GM13977 (cell line): ENCODE measurements at regions not wholly inside any gene's neighbourhood (a gene's known extent, or its start where the extent isn't known, plus 50 kb on each side); places are given as distances from the start of the nearest gene placed in this dataset.

Experiments
- DNase-seq: peaks from one replicate; pipeline ENCODE4 v3.0.0; 2012; ENCODE audit warnings: low spot score
- in situ Hi-C: fragments of 300-500 bp; cut with MboI; formaldehyde crosslinking; loops from one replicate; pipeline ENCODE4 v1.12.0; 2022; ENCODE audit warnings: low sequenced_read_pairs, low pct_unique_long_range_greater_than_20kb, mixed read lengths, inconsistent platforms; ENCODE audit not compliant: unreplicated experiment
- TF ChIP-seq, protein P1 (sequence below): IDR thresholded peaks from 2 replicates; pipeline ENCODE4 v1.5.1; 2012; ENCODE audit warnings: mild to moderate bottlenecking, control low read depth; ENCODE audit not compliant: insufficient read depth; ENCODE audit errors: extremely low read depth, missing control alignments

GRCh38 chr6:167408235-167408869 lies 83.5 kb downstream of the TTLL2 start:
- DNase-seq, result no peak
- in situ Hi-C loops, result no loop called here
- TF ChIP-seq, protein P1, sequence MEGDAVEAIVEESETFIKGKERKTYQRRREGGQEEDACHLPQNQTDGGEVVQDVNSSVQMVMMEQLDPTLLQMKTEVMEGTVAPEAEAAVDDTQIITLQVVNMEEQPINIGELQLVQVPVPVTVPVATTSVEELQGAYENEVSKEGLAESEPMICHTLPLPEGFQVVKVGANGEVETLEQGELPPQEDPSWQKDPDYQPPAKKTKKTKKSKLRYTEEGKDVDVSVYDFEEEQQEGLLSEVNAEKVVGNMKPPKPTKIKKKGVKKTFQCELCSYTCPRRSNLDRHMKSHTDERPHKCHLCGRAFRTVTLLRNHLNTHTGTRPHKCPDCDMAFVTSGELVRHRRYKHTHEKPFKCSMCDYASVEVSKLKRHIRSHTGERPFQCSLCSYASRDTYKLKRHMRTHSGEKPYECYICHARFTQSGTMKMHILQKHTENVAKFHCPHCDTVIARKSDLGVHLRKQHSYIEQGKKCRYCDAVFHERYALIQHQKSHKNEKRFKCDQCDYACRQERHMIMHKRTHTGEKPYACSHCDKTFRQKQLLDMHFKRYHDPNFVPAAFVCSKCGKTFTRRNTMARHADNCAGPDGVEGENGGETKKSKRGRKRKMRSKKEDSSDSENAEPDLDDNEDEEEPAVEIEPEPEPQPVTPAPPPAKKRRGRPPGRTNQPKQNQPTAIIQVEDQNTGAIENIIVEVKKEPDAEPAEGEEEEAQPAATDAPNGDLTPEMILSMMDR, result no peak

GRCh38 chr6:167409079-167409478 lies 84.2 kb downstream of the TTLL2 start:
- no peak for DNase-seq
- in situ Hi-C loops, result no loop called here
- TF ChIP-seq, protein P1, result no peak

GRCh38 chr6:167409694-167410093 lies 84.8 kb downstream of the TTLL2 start:
- in situ Hi-C loops, result no loop called here
- TF ChIP-seq, protein P1, result no peak
- no peak for DNase-seq

DNA sequence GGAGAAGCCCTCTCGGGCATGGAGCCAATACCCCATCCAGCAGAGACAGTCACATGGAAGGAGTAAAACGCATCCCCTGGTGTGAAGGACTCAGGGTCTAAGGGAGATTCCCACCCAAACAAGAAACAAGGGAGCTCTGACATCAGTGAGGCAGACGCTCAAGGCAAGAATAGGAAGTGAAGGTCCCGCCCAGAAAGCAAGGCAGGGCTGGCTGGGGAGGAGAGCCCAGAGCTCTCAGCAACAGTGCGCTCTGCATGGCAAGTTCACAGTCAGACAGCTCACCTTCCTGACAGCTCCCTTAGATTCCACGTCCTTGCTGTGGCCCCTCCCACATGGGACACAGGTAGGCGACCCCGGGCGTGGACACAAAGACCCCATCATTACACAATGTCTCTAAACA lies 85.6 kb downstream of the TTLL2 start:
- DNase-seq, result no peak
- TF ChIP-seq, protein P1, result no peak
- in situ Hi-C loops, result no loop called here

- no peak for DNase-seq
- TF ChIP-seq, protein P1, result no peak
- in situ Hi-C loops, result no loop called here
Observed at GRCh38 chr6:167412506-167412905, 87.6 kb downstream of the TTLL2 start.

DNA sequence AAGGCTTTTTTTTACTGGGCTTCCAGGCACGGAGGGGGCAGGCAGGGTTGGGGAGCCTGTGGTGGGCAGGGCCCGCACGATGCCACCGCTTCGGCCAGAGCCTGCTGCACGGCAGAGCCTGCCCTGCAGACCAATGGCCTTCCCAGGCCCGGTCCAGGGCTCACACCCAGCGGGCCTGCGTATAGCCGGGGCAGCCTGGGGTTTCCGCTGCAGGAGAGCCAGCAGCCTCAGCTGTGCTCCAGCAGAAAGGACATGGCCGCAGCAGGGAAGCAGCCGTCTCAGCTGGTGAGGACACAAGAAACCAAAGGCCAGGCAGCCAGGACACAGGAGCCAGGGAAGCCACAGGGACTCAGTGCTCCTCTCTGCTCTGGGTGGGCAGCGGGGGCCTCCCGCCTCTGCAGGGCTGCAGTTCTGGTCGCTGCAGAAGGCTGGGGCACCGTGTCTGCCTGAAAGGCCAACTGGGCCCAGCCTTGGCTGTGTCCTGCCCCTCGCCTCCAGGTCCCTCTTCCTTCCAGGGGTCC lies 90.6 kb downstream of the TTLL2 start:
- in situ Hi-C loops, result no loop called here
- DNase-seq, result no peak
- TF ChIP-seq, protein P1, result no peak
